OCI-LY1 (cell line): ENCODE measurements at regions not wholly inside any gene's neighbourhood (a gene's known extent, or its start where the extent isn't known, plus 50 kb on each side); places are given as distances from the start of the nearest gene placed in this dataset.
"Not testable (repeated sequence)": the region's sequence is repeated elsewhere in the genome, so short reads cannot be mapped to it uniquely, and the experiment has no call there.

Source experiments
- EZH2 ChIP-seq: fragments of 200-600 bp; sonication (generic), shearing (Covaris generic); IDR thresholded peaks from 2 replicates; pipeline ENCODE4 v1.8.0; 2017; ENCODE audit warnings: borderline replicate concordance, mixed run types, mild to moderate bottlenecking, antibody characterized with exemption, low read length, moderate library complexity, mixed read lengths
- TF ChIP-seq, protein P1 (sequence below): fragments of 200-600 bp; sonication (generic), shearing (Covaris generic); IDR thresholded peaks from 2 replicates; pipeline ENCODE4 v1.5.1; 2017; ENCODE audit warnings: mild to moderate bottlenecking, antibody characterized with exemption, low read length, moderate library complexity, mixed read lengths

DNA sequence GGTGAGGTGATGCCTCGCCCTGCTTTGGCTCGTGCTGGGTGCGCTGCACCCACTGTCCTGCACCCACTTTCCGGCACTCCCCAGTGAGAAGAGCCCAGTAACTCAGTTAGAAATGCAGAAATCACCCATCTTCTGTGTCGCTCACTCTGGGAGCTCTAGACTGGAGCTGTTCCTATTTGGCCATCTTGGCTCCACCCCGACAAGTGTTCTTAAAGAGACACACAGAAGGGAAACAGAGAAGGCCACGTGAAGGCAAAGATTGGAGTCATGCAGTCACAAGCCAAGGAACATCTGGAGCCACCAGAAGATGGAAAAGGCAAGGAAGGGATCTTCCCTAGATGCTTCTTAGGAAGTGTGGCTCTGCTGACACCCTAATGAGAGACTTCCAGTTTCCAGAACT is 170.6 kb upstream of the C1GALT1 start:
- TF ChIP-seq, protein P1, sequence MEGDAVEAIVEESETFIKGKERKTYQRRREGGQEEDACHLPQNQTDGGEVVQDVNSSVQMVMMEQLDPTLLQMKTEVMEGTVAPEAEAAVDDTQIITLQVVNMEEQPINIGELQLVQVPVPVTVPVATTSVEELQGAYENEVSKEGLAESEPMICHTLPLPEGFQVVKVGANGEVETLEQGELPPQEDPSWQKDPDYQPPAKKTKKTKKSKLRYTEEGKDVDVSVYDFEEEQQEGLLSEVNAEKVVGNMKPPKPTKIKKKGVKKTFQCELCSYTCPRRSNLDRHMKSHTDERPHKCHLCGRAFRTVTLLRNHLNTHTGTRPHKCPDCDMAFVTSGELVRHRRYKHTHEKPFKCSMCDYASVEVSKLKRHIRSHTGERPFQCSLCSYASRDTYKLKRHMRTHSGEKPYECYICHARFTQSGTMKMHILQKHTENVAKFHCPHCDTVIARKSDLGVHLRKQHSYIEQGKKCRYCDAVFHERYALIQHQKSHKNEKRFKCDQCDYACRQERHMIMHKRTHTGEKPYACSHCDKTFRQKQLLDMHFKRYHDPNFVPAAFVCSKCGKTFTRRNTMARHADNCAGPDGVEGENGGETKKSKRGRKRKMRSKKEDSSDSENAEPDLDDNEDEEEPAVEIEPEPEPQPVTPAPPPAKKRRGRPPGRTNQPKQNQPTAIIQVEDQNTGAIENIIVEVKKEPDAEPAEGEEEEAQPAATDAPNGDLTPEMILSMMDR = not testable (repeated sequence)
- TF ChIP-seq EZH2 = not testable (repeated sequence)
